ENCODE measurements at regions not wholly inside any gene's neighbourhood (a gene's known extent, or its start where the extent isn't known, plus 50 kb on each side); places are given as distances from the start of the nearest gene placed in this dataset.

DNA sequence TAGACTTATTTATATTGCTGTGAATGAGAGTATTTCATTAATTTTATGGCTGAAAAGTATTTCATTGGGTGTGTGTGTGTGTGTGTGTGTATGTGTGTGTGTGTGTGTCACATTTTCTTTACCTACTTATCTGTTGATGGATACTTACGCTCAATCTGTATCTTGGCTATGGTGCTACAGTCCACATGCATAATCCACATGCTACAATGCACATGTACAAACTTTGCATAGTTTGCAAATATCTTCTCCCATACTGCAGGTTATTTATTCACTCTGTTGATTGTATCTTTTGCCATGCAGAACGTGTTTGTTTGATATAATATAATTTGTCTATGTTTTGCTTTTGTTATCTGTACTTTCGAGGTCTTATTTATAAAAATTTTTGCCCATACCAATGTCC is 167.8 kb downstream of the RAB28 start:
- H3K9me3 Mint-ChIP-seq: peaks cover 3% of the 10 kb centered on the region
- H3K36me3 Mint-ChIP-seq (ENCODE audit: low read depth): peaks cover 1% of the 10 kb centered on the region
- no peak for DNase-seq
- H3K4me1 Mint-ChIP-seq (ENCODE audit: low read depth): no peaks in the 10 kb centered on the region
- no peaks in the 10 kb centered on the region for H3K27me3 Mint-ChIP-seq
- no peak overlapping the region for H3K4me3 Mint-ChIP-seq
- H3K27ac Mint-ChIP-seq: no peak overlapping the region

DNA sequence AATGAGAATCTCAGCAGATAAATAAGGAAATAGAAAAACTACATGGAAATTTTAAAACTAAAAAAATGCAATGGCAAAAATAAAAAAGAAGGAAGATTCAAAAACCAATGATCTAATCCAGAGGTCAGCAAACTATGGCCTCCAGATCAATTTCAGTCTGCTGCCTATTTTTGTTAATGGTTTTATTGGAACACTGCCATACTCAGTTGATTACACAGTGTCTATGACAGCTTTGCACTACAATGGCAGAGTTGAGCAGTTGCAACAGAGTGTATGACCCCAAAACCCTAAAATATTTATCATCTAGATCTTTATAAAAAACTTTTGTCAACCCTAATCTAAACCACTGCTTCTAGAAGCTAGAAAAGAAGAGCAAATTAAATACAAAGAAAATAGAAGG is 170.3 kb downstream of the RAB28 start:
- Mint-ChIP-seq H3K4me3 (no peak overlapping the region), H3K4me1 (ENCODE audit: low read depth) (no peaks in the 10 kb centered on the region), H3K27me3 (no peaks in the 10 kb centered on the region), H3K27ac (no peak overlapping the region), H3K36me3 (ENCODE audit: low read depth) (no peaks in the 10 kb centered on the region), H3K9me3 (peaks cover 2% of the 10 kb centered on the region)
- no peak for DNase-seq

DNA sequence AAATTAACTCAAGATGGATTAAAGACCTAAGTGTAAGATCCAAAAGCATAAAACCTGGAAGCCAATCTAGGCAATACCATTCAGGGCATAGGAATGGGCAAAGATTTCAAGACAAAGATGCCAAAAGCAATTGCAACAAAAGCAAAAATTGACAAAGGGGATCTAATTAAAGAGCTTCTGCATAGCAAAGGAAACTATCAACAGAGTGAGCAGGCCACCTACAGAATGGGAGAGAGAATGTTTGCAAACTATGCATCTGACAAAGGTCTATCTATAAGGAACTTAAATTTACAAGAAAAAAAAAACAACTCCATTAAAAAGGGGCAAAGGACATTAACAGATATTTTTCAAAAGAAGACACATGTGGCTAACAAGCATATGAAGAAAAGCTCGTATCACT is 171.9 kb downstream of the RAB28 start:
- no peaks in the 10 kb centered on the region for H3K4me1 Mint-ChIP-seq (ENCODE audit: low read depth)
- H3K27me3 Mint-ChIP-seq: no peaks in the 10 kb centered on the region
- H3K27ac Mint-ChIP-seq: no peak overlapping the region
- H3K36me3 Mint-ChIP-seq (ENCODE audit: low read depth): no peaks in the 10 kb centered on the region
- H3K9me3 Mint-ChIP-seq: peaks cover 2% of the 10 kb centered on the region
- H3K4me3 Mint-ChIP-seq: no peak overlapping the region
- DNase-seq: no peak

DNA sequence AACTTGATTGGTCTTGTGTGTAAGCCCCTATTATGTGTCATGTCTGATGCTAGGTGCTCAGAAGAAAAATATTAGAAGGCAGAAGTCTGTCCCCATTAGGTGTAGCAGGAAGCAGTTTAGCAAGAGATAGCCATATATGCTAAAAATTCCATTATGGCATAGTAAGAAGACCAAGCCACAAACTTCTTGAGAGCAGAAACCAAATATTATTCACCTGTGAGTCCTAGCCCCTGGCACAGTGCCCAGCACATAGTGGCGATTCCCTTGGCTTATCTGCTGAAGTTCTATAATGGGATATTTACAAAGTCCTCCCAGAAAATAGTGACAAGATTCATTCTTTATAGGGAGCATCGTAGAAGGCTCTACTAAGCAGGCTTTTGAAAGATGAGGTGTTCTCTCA is 174.4 kb downstream of the RAB28 start:
- Mint-ChIP-seq H3K27ac (no peak overlapping the region), H3K36me3 (ENCODE audit: low read depth) (no peaks in the 10 kb centered on the region), H3K9me3 (peaks cover 2% of the 10 kb centered on the region), H3K4me3 (no peak overlapping the region), H3K27me3 (no peaks in the 10 kb centered on the region), H3K4me1 (ENCODE audit: low read depth) (no peaks in the 10 kb centered on the region)
- DNase-seq: no peak

DNA sequence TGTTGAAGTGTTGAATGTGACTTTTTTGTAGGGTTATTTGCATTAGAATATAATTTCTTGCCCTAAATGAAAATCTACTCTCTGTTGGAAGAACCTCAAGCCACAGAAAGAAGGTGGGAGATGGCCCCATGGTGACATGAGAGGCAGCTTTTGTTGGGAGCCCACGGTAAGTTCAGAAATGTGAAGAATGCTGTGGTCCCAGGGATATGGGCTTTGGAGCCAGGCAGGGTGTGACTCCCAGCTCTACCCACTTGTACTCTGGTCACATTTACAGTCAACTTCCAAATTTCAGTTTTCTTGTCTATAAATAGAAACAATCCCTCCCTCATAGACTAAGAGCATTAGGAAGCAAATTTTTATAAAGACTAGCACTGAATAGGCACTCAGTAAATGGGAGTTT is 177.8 kb downstream of the RAB28 start:
- H3K27me3 Mint-ChIP-seq: no peaks in the 10 kb centered on the region
- no peak overlapping the region for H3K27ac Mint-ChIP-seq
- H3K9me3 Mint-ChIP-seq: peaks cover 7% of the 10 kb centered on the region
- DNase-seq: no peak
- H3K36me3 Mint-ChIP-seq (ENCODE audit: low read depth): peaks cover 4% of the 10 kb centered on the region
- H3K4me3 Mint-ChIP-seq: no peak overlapping the region
- no peaks in the 10 kb centered on the region for H3K4me1 Mint-ChIP-seq (ENCODE audit: low read depth)

DNA sequence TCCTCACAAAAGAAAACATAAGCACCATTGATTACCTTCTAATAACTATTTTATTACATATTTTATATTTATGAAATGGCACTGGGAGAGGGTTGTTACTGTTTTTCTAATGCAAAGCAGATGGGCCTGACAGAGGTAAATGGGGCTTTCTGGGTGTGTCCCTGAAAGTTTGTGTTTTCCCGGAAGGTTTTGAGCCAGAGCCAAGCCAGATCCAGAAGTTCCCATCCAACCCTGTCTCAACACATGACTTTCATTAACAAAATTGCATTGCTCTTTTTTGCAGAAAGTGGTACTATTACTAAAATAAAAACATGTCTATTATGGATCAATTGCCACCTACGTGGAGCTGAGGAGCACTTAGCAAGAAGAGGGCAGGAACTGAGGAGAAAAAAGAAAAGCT is 181.3 kb downstream of the RAB28 start:
- no peak overlapping the region for H3K27ac Mint-ChIP-seq
- H3K4me3 Mint-ChIP-seq: no peak overlapping the region
- no peak for DNase-seq
- H3K27me3 Mint-ChIP-seq: no peaks in the 10 kb centered on the region
- H3K9me3 Mint-ChIP-seq: peaks cover 28% of the 10 kb centered on the region
- peaks cover 34% of the 10 kb centered on the region for H3K36me3 Mint-ChIP-seq (ENCODE audit: low read depth)
- no peaks in the 10 kb centered on the region for H3K4me1 Mint-ChIP-seq (ENCODE audit: low read depth)

DNA sequence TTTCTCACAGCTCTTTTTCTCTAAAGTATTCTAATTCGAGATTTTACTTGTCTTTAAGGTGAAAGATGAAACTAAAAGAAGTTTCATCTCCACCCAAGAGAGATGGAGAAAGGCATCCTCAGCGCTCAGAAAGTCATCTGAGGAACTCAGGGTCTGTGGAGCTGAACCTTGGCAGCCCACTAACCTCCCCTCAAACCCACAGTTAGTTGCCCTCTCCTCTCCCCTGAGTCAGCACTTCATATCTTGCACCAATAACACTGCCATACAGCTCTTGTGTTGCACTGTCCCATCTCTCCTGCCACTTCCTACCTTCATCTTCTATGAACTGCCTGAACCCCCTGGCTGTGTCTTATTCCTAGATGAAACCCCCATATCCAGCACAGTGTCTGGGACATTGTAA is 184.8 kb downstream of the RAB28 start:
- Mint-ChIP-seq H3K9me3 (peaks cover 36% of the 10 kb centered on the region), H3K27ac (no peak overlapping the region), H3K36me3 (ENCODE audit: low read depth) (peaks cover 39% of the 10 kb centered on the region), H3K27me3 (no peaks in the 10 kb centered on the region), H3K4me3 (no peak overlapping the region), H3K4me1 (ENCODE audit: low read depth) (no peaks in the 10 kb centered on the region)
- no peak for DNase-seq

DNA sequence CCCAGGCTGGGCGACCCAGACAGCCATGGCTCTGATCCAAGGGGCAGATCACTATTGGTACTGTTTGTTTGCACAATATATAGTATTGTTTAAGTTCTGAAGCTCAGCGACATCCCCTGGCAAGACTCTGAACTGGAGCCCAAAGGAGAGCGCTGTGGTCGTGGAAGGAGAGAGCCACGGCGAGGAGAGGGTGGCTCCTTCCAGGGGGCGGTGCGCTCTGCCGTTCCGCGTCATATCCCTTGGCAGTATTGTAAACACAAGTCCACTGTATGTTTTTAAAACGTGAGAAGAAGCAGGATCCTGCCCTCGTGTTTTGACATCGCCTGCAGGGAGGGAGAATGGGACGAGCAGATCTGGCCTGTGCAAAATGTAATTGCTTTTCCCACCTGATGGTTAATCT is 185.5 kb downstream of the RAB28 start:
- no peak for DNase-seq
- Mint-ChIP-seq H3K36me3 (ENCODE audit: low read depth) (peaks cover 41% of the 10 kb centered on the region), H3K27me3 (no peaks in the 10 kb centered on the region), H3K27ac (no peak overlapping the region), H3K4me3 (no peak overlapping the region), H3K4me1 (ENCODE audit: low read depth) (no peaks in the 10 kb centered on the region), H3K9me3 (peaks cover 36% of the 10 kb centered on the region)

DNA sequence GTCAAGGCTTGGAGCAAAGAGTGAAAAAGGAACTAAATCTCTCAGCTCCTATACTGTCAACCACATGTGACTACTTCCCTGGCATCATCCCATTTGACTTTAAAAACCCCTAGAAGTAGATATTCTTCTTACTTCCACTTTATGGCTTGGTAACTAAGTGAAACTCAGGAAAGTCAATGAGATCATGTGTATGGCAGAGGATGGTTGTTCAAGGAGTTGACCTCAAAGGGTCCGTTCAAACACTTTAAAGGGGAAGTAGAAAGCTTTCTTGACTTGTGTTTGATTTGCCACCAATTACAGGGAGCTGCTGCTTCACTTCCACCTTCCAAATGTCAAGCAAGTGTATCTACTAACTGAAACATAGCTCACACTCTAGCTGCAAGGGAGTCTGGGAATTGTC is 187.2 kb downstream of the RAB28 start:
- H3K36me3 Mint-ChIP-seq (ENCODE audit: low read depth): peaks cover 55% of the 10 kb centered on the region
- peaks cover 35% of the 10 kb centered on the region for H3K9me3 Mint-ChIP-seq
- no peak for DNase-seq
- H3K27ac Mint-ChIP-seq: no peak overlapping the region
- no peak overlapping the region for H3K4me3 Mint-ChIP-seq
- no peaks in the 10 kb centered on the region for H3K27me3 Mint-ChIP-seq
- H3K4me1 Mint-ChIP-seq (ENCODE audit: low read depth): no peaks in the 10 kb centered on the region

DNA sequence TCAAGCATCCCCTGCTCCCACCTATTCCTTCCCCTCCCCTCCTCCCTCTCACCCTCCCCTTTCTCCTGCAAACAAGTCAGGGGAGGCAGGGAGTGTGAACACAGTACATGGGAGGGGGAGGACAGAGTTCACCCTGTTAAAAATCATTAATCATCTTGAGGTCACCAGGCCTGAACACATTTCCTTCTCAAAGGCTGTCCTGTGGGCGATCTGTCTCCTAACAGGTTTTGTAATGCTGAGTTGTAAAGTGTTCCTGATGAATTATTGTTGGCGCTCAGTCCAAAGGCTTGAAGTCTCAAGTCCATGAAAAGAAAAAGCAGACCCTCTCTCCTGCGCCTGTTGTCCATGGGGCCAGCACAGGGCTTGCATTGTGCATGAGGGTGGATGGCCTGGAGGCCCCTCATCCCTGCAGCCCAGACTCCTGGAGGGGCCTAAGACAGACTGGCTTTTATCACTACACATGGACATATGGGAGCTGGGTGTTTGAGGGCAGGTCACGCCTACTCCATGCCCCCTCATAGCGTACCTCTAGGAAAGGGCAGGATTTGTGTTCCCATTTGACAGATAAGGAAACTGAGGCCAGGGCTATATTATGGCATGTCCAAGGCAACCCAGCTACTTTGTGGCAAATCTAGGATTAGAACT is 189.1 kb downstream of the RAB28 start:
- no peak for DNase-seq
- no peak overlapping the region for H3K27ac Mint-ChIP-seq
- no peaks in the 10 kb centered on the region for H3K4me1 Mint-ChIP-seq (ENCODE audit: low read depth)
- no peaks in the 10 kb centered on the region for H3K27me3 Mint-ChIP-seq
- H3K4me3 Mint-ChIP-seq: no peak overlapping the region
- H3K9me3 Mint-ChIP-seq: peaks cover 22% of the 10 kb centered on the region
- H3K36me3 Mint-ChIP-seq (ENCODE audit: low read depth): peaks cover 40% of the 10 kb centered on the region

DNA sequence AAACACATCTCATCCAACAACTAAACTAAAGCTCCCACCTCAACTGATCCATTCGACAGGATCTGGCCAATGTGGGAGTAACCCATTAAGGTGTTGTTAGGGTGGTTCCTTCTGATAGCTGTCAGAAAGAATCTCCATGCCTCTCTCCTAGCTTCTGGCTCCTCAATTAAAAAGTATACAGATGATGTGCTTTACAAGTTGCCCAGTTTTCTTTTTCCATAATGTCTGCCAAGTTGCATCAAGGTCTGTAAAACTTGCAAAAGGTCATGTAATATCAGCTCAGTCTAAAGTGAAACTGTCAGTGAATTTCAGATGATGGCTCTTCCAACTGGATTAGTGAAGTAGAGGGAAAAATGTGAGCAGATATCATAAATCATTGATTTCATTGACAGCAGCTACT is 191.8 kb downstream of the RAB28 start:
- no peak for DNase-seq
- Mint-ChIP-seq H3K4me1 (ENCODE audit: low read depth) (no peaks in the 10 kb centered on the region), H3K36me3 (ENCODE audit: low read depth) (peaks cover 19% of the 10 kb centered on the region), H3K4me3 (no peak overlapping the region), H3K27ac (no peak overlapping the region), H3K27me3 (no peaks in the 10 kb centered on the region), H3K9me3 (peaks cover 23% of the 10 kb centered on the region)

DNA sequence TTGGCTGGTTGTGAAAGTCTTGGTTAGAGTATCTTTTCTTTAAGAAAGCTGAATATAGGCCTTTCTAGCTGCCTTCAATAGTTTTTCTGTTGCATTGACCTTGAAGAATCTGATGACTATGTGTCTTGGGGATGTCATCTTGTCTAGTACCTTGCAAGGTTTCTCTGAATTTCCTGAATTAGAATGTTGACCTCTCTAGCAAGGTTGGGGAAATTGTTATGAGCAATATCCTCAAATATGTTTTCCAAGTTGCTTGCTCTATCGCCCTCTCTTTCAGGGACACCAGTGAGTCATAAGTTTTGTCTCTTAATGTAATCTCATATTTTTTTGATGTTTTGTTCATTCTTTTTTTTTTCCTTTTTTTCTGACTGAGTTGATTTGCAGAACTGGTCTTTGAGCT is 194.7 kb downstream of the RAB28 start:
- Mint-ChIP-seq H3K4me3 (no peak overlapping the region), H3K36me3 (ENCODE audit: low read depth) (peaks cover 17% of the 10 kb centered on the region), H3K27ac (no peak overlapping the region), H3K4me1 (ENCODE audit: low read depth) (no peaks in the 10 kb centered on the region), H3K27me3 (no peaks in the 10 kb centered on the region), H3K9me3 (peaks cover 37% of the 10 kb centered on the region)
- DNase-seq: no peak

DNA sequence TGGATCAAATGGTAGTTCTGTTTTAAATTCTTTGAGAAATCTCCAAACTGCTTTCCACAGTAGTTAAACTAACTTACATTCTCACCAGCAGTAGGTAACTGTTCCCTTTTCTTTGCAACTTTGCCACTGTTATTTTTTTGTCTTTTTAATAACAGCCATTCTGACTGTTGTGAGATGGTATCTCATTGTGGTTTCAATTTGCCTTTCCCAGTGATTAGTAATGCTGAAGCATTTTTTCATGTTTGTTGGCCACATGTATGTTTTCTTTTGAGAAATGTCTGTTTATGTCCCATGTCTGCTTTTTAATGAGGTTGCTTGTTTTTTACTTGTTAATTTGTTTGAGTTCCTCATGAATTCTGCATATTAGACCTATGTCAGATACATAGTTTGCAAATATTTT is 198.8 kb downstream of the RAB28 start:
- no peak for DNase-seq
- Mint-ChIP-seq H3K4me3 (no peak overlapping the region), H3K4me1 (ENCODE audit: low read depth) (no peaks in the 10 kb centered on the region), H3K9me3 (peaks cover 34% of the 10 kb centered on the region), H3K36me3 (ENCODE audit: low read depth) (peaks cover 4% of the 10 kb centered on the region), H3K27ac (no peak overlapping the region), H3K27me3 (no peaks in the 10 kb centered on the region)

DNA sequence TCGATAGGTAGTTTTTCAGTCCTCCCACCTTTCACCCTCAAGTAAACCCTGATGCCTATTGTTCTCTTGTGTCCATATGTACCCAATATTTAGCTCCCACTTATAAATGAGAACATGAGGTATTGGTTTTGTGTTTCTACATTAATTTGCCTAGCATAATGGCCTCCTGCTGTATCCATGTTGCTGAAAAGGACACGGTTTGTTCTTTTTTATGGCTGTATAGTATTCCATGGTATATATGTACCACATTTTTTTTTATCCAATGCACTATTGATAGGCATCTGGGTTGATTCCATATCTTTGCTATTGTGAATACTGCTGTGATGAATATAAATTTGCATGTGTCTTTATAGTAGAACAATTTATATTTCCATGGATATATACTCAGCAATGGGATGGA is 199.2 kb downstream of the RAB28 start:
- peaks cover 34% of the 10 kb centered on the region for H3K9me3 Mint-ChIP-seq
- no peak overlapping the region for H3K27ac Mint-ChIP-seq
- H3K36me3 Mint-ChIP-seq (ENCODE audit: low read depth): peaks cover 4% of the 10 kb centered on the region
- H3K4me3 Mint-ChIP-seq: no peak overlapping the region
- H3K27me3 Mint-ChIP-seq: no peaks in the 10 kb centered on the region
- no peak for DNase-seq
- H3K4me1 Mint-ChIP-seq (ENCODE audit: low read depth): no peaks in the 10 kb centered on the region

DNA sequence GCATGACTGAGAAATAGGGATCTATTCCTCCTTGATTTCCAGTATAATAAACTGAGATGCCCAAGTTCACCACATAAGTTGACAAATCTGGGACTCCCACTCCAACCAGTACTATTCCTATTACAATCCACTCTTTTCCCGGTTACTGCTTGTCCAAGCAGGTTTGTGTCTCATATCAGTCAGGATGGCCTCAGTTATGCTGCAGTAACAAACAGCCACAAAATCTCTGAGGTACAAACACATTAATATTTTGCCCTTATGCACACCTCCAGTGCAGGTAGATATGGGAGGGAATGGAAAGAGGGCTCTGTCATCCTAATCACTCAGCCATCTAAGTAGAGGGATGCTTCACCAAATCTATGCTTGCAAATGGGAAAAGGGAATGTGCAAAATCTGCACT is 207.8 kb downstream of the RAB28 start:
- H3K36me3 Mint-ChIP-seq (ENCODE audit: low read depth): peaks cover 14% of the 10 kb centered on the region
- H3K9me3 Mint-ChIP-seq: peaks cover 30% of the 10 kb centered on the region
- H3K27me3 Mint-ChIP-seq: no peaks in the 10 kb centered on the region
- H3K4me1 Mint-ChIP-seq (ENCODE audit: low read depth): no peaks in the 10 kb centered on the region
- H3K4me3 Mint-ChIP-seq: no peak overlapping the region
- no peak overlapping the region for H3K27ac Mint-ChIP-seq
- no peak for DNase-seq

DNA sequence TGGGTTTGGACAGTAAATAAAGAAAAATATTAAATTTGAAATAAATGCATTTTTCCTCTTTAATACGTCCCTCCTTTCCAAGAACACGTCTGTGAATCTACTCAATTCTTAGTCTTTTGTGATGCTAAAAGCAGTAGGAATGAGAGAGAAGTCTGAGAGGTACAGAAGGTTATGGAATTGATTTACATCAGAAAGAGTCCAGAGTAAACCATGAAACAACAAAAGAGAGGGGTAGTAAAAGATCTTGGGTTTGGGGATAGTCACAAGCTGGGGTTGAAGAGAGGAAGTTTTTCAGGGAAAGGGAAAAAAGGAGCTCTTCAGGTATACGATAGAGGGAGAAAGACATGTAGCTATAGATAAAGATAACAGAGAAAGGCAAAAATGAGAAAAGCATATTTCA is 215.4 kb downstream of the RAB28 start:
- no peak overlapping the region for H3K4me3 Mint-ChIP-seq
- H3K27me3 Mint-ChIP-seq: no peaks in the 10 kb centered on the region
- peaks cover 8% of the 10 kb centered on the region for H3K36me3 Mint-ChIP-seq (ENCODE audit: low read depth)
- no peak overlapping the region for H3K27ac Mint-ChIP-seq
- peaks cover 11% of the 10 kb centered on the region for H3K9me3 Mint-ChIP-seq
- no peaks in the 10 kb centered on the region for H3K4me1 Mint-ChIP-seq (ENCODE audit: low read depth)
- DNase-seq: no peak
